Neural cell (in vitro differentiated cells): ENCODE measurements at regions not wholly inside any gene's neighbourhood (a gene's known extent, or its start where the extent isn't known, plus 50 kb on each side); places are given as distances from the start of the nearest gene placed in this dataset.

ENCODE experiments used
- H2AFZ ChIP-seq: fragments of 200-600, 300-800 bp; sonication (generic), shearing (Covaris generic); 2 replicates; pipeline ENCODE4 v1.6.0; 2014; ENCODE audit warnings: low read depth, mild to moderate bottlenecking, antibody characterized with exemption, low read length, moderate library complexity
- H3F3A ChIP-seq: fragments of 200-600 bp; shearing (Covaris generic); 2 replicates; pipeline ENCODE4 v1.6.1; 2016; ENCODE audit warnings: mild to moderate bottlenecking, moderate library complexity, mixed read lengths, antibody characterized with exemption, low read length; ENCODE audit not compliant: insufficient read depth, poor library complexity, severe bottlenecking
- H3K27ac ChIP-seq: fragments of 200-600, 300-800 bp; sonication (generic), shearing (Covaris generic); 2 replicates; pipeline ENCODE4 v1.5.1; 2014; ENCODE audit warnings: mild to moderate bottlenecking, low read length, moderate library complexity
- H3K27me3 ChIP-seq: fragments of 300-800, 200-600 bp; sonication (generic), shearing (Covaris generic); 2 replicates; pipeline ENCODE4 v1.6.0; 2014; ENCODE audit warnings: mild to moderate bottlenecking, low read depth, low read length, moderate library complexity; ENCODE audit not compliant: insufficient read depth
- H3K36me3 ChIP-seq: fragments of 300-800, 200-600 bp; sonication (generic), shearing (Covaris generic); 2 replicates; pipeline ENCODE4 v1.5.1; 2014; ENCODE audit warnings: mild to moderate bottlenecking, antibody characterized with exemption, low read length, moderate library complexity; ENCODE audit not compliant: insufficient read depth
- H3K4me2 ChIP-seq: fragments of 300-800, 200-600 bp; sonication (generic), shearing (Covaris generic); 2 replicates; pipeline ENCODE4 v1.6.0; 2014; ENCODE audit warnings: mild to moderate bottlenecking, low read length
- H3K4me3 ChIP-seq: fragments of 300-800, 200-600 bp; sonication (generic), shearing (Covaris generic); 2 replicates; pipeline ENCODE4 v1.5.1; 2014; ENCODE audit warnings: mild to moderate bottlenecking, low read length, moderate library complexity
- H3K79me2 ChIP-seq: fragments of 200-600 bp; shearing (Covaris generic); replicated peaks from 2 replicates; pipeline ENCODE4 v1.6.0; 2014; ENCODE audit warnings: mild to moderate bottlenecking, low read length, moderate library complexity; ENCODE audit not compliant: insufficient read depth
- H3K9ac ChIP-seq: fragments of 300-800, 200-600 bp; sonication (generic), shearing (Covaris generic); 2 replicates; pipeline ENCODE4 v1.6.1; 2016; ENCODE audit warnings: mild to moderate bottlenecking, low read length, mixed read lengths
- H3K9me2 ChIP-seq: fragments of 200-600 bp; shearing (Covaris generic); 2 replicates; pipeline ENCODE4 v1.6.1; 2016; ENCODE audit warnings: mild to moderate bottlenecking, low read length, mixed read lengths; ENCODE audit not compliant: insufficient read depth
- H3K9me3 ChIP-seq: fragments of 200-600, 300-800 bp; sonication (generic), shearing (Covaris generic); 2 replicates; pipeline ENCODE4 v1.6.1; 2016; ENCODE audit warnings: mild to moderate bottlenecking, mixed run types, low read length, moderate library complexity, mixed read lengths
- H4K20me1 ChIP-seq: fragments of 200-600 bp; shearing (Covaris generic); 2 replicates; pipeline ENCODE4 v1.6.1; 2016; ENCODE audit warnings: mild to moderate bottlenecking, mixed run types; ENCODE audit not compliant: insufficient read depth
- EP300 ChIP-seq: fragments of 450-650 bp; conservative IDR thresholded peaks from 2 replicates; pipeline ENCODE4 v1.6.1; 2014; ENCODE audit warnings: antibody characterized with exemption, mild to moderate bottlenecking, moderate library complexity; ENCODE audit not compliant: poor library complexity, severe bottlenecking
- EZH2 ChIP-seq: fragments of 200-600, 300-800 bp; shearing (Covaris generic), sonication (generic); IDR thresholded peaks from 2 replicates; pipeline ENCODE4 v1.6.1; 2014; ENCODE audit warnings: antibody characterized with exemption, low read length, borderline replicate concordance, mild to moderate bottlenecking; ENCODE audit not compliant: insufficient read depth, poor library complexity, severe bottlenecking
- MXI1 ChIP-seq: fragments of 450-650 bp; conservative IDR thresholded peaks from 2 replicates; pipeline ENCODE4 v1.6.1; 2014; ENCODE audit warnings: antibody characterized with exemption, mild to moderate bottlenecking; ENCODE audit not compliant: poor library complexity, severe bottlenecking
- POLR2AphosphoS5 ChIP-seq: IDR thresholded peaks from 2 replicates; pipeline ENCODE4 v1.6.1; 2012
- RAD21 ChIP-seq: fragments of 450-650 bp; conservative IDR thresholded peaks from 2 replicates; pipeline ENCODE4 v1.6.1; 2014; ENCODE audit warnings: antibody characterized with exemption, mild to moderate bottlenecking, moderate library complexity
- SMC3 ChIP-seq: fragments of 450-650 bp; conservative IDR thresholded peaks from 2 replicates; pipeline ENCODE4 v1.6.1; 2014; ENCODE audit warnings: antibody characterized with exemption, mild to moderate bottlenecking, moderate library complexity; ENCODE audit not compliant: poor library complexity
- TAF1 ChIP-seq: IDR thresholded peaks from 2 replicates; pipeline ENCODE4 v1.6.1; 2012; ENCODE audit warnings: low read depth
- TF ChIP-seq, protein P1 (sequence below): fragments of 450-650 bp; IDR thresholded peaks from 2 replicates; pipeline ENCODE4 v1.5.1; 2014; ENCODE audit warnings: antibody characterized with exemption, mild to moderate bottlenecking, moderate library complexity; ENCODE audit not compliant: poor library complexity, severe bottlenecking
- TF ChIP-seq, protein P2 (sequence below): IDR thresholded peaks from 2 replicates; pipeline ENCODE4 v1.6.1; 2012; ENCODE audit warnings: borderline replicate concordance

- no peak overlapping the region for H3K4me3 ChIP-seq
- no peak for TF ChIP-seq TAF1
- TF ChIP-seq, protein P1, sequence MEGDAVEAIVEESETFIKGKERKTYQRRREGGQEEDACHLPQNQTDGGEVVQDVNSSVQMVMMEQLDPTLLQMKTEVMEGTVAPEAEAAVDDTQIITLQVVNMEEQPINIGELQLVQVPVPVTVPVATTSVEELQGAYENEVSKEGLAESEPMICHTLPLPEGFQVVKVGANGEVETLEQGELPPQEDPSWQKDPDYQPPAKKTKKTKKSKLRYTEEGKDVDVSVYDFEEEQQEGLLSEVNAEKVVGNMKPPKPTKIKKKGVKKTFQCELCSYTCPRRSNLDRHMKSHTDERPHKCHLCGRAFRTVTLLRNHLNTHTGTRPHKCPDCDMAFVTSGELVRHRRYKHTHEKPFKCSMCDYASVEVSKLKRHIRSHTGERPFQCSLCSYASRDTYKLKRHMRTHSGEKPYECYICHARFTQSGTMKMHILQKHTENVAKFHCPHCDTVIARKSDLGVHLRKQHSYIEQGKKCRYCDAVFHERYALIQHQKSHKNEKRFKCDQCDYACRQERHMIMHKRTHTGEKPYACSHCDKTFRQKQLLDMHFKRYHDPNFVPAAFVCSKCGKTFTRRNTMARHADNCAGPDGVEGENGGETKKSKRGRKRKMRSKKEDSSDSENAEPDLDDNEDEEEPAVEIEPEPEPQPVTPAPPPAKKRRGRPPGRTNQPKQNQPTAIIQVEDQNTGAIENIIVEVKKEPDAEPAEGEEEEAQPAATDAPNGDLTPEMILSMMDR, result no peak
- no peak for TF ChIP-seq SMC3
- TF ChIP-seq RAD21, result no peak
- TF ChIP-seq POLR2AphosphoS5, result no peak
- no peak for TF ChIP-seq EP300
- TF ChIP-seq, protein P2, sequence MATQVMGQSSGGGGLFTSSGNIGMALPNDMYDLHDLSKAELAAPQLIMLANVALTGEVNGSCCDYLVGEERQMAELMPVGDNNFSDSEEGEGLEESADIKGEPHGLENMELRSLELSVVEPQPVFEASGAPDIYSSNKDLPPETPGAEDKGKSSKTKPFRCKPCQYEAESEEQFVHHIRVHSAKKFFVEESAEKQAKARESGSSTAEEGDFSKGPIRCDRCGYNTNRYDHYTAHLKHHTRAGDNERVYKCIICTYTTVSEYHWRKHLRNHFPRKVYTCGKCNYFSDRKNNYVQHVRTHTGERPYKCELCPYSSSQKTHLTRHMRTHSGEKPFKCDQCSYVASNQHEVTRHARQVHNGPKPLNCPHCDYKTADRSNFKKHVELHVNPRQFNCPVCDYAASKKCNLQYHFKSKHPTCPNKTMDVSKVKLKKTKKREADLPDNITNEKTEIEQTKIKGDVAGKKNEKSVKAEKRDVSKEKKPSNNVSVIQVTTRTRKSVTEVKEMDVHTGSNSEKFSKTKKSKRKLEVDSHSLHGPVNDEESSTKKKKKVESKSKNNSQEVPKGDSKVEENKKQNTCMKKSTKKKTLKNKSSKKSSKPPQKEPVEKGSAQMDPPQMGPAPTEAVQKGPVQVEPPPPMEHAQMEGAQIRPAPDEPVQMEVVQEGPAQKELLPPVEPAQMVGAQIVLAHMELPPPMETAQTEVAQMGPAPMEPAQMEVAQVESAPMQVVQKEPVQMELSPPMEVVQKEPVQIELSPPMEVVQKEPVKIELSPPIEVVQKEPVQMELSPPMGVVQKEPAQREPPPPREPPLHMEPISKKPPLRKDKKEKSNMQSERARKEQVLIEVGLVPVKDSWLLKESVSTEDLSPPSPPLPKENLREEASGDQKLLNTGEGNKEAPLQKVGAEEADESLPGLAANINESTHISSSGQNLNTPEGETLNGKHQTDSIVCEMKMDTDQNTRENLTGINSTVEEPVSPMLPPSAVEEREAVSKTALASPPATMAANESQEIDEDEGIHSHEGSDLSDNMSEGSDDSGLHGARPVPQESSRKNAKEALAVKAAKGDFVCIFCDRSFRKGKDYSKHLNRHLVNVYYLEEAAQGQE, result no peak
- TF ChIP-seq MXI1, result no peak
- no peak for TF ChIP-seq EZH2
- no peaks in the 10 kb centered on the region for H4K20me1 ChIP-seq
- H3K9me2 ChIP-seq, result no peaks in the 10 kb centered on the region
- H3K4me2 ChIP-seq, result no peak overlapping the region
- H3K79me2 ChIP-seq, result no peaks in the 10 kb centered on the region
- H2AFZ ChIP-seq, result no peak overlapping the region
- H3K27ac ChIP-seq, result no peak overlapping the region
- H3K36me3 ChIP-seq, result no peaks in the 10 kb centered on the region
- H3K9me3 ChIP-seq, result peaks cover 7% of the 10 kb centered on the region
- no peaks in the 10 kb centered on the region for H3F3A ChIP-seq
- H3K9ac ChIP-seq, result no peak overlapping the region
- H3K27me3 ChIP-seq, result no peaks in the 10 kb centered on the region
These were observed 499.6 kb upstream of the ACVR2A start for GRCh38 chr2:147345246-147345645.

- H3K9me2 ChIP-seq, result no peaks in the 10 kb centered on the region
- no peaks in the 10 kb centered on the region for H4K20me1 ChIP-seq
- H3K27ac ChIP-seq, result no peak overlapping the region
- H3K27me3 ChIP-seq, result no peaks in the 10 kb centered on the region
- H2AFZ ChIP-seq, result no peak overlapping the region
- no peak overlapping the region for H3K4me3 ChIP-seq
- TF ChIP-seq MXI1 (no peak), TAF1 (no peak), POLR2AphosphoS5 (no peak), SMC3 (no peak), EP300 (no peak), RAD21 (no peak), EZH2 (no peak)
- TF ChIP-seq, protein P1, result no peak
- TF ChIP-seq, protein P2, result no peak
- no peak overlapping the region for H3K4me2 ChIP-seq
- no peaks in the 10 kb centered on the region for H3F3A ChIP-seq
- H3K79me2 ChIP-seq, result no peaks in the 10 kb centered on the region
- no peaks in the 10 kb centered on the region for H3K36me3 ChIP-seq
- H3K9me3 ChIP-seq, result peaks cover 7% of the 10 kb centered on the region
- H3K9ac ChIP-seq, result no peak overlapping the region
These were observed 502.5 kb upstream of the ACVR2A start for GRCh38 chr2:147342329-147342728.
